Vagina (tissue), 2 donors: ENCODE measurements at regions not wholly inside any gene's neighbourhood (a gene's known extent, or its start where the extent isn't known, plus 50 kb on each side); places are given as distances from the start of the nearest gene placed in this dataset.

Experiments used
- POLR2A ChIP-seq, 2 donors: fragments of 450-650 bp; IDR thresholded peaks; one replicate each; pipeline ENCODE4 v1.6.1; 2017; ENCODE audit warnings: antibody characterized with exemption in 2 of 2, mild to moderate bottlenecking in 2 of 2, moderate library complexity in 2 of 2
- POLR2AphosphoS5 ChIP-seq, 2 donors: sonication (generic); formaldehyde crosslinking; IDR thresholded peaks; one replicate each; pipeline ENCODE4 v1.9.0; 2017; ENCODE audit warnings: antibody characterized with exemption in 2 of 2, mild to moderate bottlenecking in 2 of 2, low read depth in 1 of 2; ENCODE audit not compliant: insufficient read depth in 1 of 2

GRCh38 chr1:228798548-228798947 is 63.3 kb downstream of the RHOU start:
- TF ChIP-seq POLR2AphosphoS5 (IDR thresholded peaks at IDR 0.05; ENCODE audit: insufficient read depth in 1 of 2, low read depth in 1 of 2), result no peak
- no peak for TF ChIP-seq POLR2A (IDR thresholded peaks at IDR 0.05)
